HG03045 (cell line): ENCODE measurements at regions not wholly inside any gene's neighbourhood (a gene's known extent, or its start where the extent isn't known, plus 50 kb on each side); places are given as distances from the start of the nearest gene placed in this dataset.

ENCODE experiments used
- ATAC-seq: cut with Tn5 transposase; IDR thresholded peaks from one replicate; pipeline ENCODE4 v1.9.1; 2021; ENCODE audit warnings: mild to moderate bottlenecking, moderate library complexity; ENCODE audit not compliant: unreplicated experiment

DNA sequence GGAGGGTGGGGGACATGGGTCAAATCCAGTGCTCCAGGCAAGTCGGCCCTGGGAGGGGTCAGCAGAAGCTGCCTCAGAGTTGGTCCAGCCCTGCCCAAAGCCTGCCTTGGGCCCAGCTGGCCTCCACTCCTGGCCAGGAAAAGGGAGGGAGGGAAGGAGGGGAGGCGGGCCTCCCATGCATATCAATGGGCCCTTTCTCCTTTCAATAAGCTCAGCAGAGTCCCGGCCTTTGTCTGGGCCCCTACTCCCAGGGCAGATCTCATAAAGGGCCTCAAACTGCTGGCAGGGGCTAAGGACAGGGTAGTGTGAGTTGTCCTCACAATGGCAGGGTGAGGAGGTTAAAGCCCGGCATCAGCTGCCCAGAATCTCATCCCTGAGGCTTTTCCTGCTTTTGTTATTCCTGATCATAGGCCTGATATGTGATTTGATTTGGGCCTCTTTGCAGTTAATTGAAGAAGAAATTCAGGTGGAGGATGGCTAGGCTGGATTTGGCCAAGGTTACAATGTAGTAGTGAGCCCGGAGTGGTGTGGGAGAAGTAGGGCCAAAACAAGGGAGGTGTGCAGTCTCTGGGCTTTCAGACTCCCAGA lies 121.1 kb upstream of the ATP6AP2 start:
- no peak for ATAC-seq

GRCh38 chrX:40457406-40457805 lies 123.4 kb upstream of the ATP6AP2 start:
- no peak for ATAC-seq

DNA sequence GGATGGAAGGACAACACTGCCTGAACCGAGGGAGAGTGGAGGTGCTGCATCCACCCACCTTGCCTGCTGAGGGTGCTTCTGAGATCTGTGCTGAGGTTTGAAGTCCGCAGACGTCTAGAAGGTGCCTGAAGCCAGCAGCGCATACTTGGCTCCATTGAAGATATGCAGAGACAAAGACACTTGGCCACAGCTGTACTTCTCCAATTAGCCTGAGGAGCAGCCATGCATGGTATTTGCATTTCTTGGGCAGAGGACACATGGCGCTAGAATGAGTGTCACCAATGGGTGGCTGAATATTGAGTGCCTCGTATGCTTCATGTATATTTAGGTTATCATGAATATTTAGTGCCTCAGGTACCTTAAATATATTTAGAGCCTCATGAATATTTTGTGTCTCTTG lies 128.7 kb upstream of the ATP6AP2 start:
- ATAC-seq: no peak

DNA sequence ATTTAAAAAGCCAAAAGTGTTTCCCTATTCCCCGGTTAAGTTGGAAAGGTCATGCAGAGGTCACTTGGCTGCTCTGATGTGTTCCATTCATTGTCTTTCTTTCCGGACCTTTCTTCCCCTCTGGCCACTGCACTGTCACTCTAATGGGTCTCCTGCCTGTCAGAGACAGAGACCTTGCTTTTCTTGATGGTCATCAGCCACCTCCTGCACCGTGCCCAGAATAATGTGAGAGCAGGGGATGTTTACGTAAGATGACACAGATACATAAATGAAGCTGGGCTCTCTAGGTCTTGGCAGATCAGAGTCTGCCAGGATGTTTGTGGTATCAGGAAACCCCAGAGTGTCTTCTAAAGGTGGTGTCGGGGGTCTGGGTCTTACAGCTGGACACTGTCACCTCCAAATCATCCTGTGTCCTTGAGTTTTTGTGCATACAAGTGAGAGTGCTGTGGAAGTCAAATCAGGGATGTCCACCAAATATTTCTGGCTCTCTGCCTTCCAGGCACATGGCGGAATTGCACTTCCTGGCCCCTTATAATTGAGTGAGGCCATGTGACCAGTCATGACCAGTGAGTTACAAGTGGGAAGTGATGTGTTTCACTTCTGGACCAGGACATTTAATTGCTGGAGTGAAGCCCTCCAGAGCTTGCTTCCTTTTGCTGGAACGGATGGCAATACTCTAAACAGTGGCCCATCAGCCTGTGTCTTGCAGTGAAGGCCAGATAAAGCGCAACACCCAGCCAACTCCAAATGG lies 130.6 kb upstream of the ATP6AP2 start:
- ATAC-seq: no peak

GRCh38 chrX:40449396-40449795 lies 131.4 kb upstream of the ATP6AP2 start:
- ATAC-seq: no peak

DNA sequence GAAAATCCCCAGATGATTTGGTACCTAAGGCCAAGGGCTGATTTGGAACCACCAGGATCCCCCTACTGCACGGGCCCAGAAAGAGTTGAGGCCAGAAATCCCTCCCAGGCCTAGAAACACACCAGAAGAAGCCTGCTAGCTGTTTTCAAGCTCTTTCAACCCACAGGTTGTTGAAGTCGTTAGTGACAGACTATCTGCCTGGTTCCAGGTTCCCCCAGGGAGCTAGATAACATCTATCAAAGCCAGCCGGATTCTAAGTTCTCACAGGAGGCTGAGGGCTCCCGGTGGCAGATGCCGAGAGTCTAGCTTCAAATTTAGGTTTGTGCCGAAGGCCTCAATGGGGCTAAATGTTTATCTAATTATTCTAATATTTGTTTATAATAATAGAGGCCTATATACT lies 132.0 kb upstream of the ATP6AP2 start:
- no peak for ATAC-seq

- no peak for ATAC-seq
These were observed 133.8 kb upstream of the ATP6AP2 start for GRCh38 chrX:40446921-40447320.

DNA sequence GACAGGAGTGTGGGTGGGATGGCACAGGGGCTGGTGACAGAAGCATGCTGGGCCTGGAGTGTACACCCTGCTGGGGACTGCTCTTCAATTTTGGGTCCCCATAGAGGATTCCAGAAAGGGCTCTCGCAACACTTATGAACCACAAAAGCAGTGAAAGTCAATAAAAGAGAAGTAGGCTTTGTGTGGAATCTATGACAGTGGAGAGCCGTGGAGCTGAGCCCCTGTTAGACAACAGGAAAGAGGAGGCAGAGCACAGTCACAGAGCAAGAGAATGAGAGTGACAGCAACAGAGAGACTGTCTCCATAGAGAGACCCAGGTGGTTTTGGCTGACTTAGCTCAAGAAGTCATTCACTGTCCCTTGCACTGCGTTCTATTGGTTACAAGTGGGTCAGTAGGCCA lies 135.1 kb upstream of the ATP6AP2 start:
- no peak for ATAC-seq

DNA sequence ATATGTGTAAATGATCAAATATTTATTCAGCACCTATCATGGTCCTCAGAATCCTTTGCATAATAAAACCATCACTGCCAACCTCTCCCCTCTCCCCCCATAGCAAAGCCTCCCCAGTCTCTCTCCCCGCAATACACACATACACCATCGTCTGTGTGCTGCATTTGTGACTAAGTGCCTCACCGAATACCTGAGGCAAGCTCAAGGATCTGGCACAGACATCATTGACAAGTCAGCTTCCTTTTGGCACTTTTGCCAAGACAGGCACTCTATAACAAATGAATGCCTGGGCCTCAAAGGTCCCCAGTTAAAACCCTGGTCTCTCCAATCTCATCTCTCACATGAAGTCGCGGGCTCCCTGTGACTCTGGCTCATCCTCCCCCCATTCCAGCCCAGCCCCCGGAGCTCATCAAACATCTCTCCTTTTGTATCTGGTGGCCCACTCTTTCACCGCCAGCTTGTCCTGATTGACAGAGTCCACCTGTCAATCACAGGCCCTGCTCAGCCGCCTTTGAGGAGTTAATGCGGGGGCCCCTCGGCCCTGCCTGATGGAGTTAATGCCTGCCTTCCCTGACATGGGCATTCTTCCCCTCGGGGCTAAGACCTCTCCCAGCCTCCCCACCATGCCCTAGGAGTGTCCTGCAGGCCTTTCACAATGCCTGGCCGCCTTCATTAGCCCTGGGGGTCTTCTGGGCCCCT lies 135.8 kb upstream of the ATP6AP2 start:
- ATAC-seq: no peak

DNA sequence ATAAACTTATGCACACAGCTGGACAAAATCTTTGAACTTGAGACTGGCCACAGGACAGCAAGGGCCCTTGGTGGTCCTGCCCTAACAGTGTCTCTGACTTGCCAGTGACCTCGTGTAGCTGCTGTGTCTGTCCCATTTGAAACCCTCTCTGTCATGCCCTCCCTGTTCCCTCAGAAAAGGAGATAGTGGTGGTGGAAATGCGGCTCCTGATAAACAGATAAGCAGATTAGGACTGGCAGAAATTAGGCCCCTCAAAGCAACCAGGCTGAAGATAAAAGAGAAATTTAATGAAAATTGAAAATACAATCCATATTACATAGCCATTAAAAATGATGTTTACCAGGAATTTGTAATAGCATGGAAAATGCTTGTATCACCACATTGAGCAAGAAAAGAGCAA lies 136.6 kb upstream of the ATP6AP2 start:
- ATAC-seq: no peak

DNA sequence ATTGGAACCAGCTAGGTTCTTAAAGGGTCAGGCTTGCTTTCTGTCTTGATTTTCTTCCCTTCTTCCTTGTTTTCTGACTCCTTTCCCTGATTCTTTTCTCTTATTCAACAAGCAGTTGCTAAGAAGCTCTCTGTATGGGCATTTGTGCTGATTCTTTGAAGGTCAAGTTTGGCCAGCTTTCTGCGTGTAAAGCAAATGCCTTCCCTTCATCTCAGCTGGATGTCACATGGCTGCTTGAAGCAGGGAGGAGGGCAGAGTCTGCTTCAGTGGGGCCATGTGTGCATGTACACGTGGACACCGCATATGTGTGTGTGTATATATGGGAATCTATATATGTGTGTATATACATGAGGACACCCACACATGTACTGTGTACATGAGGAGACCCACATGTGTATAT lies 139.9 kb upstream of the ATP6AP2 start:
- no peak for ATAC-seq

- no peak for ATAC-seq
These were observed 140.9 kb upstream of the ATP6AP2 start for GRCh38 chrX:40439625-40440532.

DNA sequence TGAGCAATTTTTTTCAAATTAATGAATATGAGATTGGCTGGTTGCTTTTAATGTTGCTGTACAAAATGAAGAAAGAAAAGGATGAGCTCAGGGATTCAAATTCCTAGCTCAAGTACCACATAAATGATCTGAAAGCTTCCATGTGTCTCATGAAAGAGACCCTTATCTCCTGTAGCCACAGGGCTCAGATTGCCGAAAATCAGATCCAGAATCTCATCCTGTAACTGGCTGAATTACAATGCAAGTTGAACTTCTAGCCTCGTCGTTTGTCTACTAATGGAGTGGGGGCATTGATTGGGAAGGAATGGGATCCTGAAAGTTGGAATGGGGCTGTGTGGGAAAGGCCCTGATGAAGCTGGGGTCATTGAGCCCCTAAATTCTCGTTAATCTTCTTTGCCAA lies 143.4 kb upstream of the ATP6AP2 start:
- no peak for ATAC-seq

- ATAC-seq: no peak
These were observed 145.8 kb upstream of the ATP6AP2 start for GRCh38 chrX:40434947-40435346.

- no peak for ATAC-seq
These were observed 146.3 kb upstream of the ATP6AP2 start for GRCh38 chrX:40434443-40434842.

- no peak for ATAC-seq
These were observed 147.6 kb upstream of the ATP6AP2 start for GRCh38 chrX:40433160-40433559.

DNA sequence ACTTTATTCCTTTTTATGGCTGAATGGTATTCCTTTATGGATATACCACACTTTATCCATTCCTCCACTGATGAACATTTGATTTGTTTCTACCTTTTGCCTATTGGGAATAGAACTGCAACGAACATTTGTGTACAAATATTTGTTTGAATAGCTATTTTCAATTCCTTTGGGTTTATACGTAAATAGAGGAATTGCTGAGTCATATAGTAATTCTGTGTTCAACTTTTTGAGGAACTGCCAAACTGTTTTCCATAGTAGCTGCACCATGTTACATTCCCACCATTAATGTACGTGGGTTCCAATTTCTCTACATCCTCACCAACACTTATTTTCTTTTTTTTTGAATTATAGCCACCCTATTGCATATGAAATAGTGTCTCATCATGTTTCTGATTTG lies 156.5 kb upstream of the ATP6AP2 start:
- no peak for ATAC-seq

DNA sequence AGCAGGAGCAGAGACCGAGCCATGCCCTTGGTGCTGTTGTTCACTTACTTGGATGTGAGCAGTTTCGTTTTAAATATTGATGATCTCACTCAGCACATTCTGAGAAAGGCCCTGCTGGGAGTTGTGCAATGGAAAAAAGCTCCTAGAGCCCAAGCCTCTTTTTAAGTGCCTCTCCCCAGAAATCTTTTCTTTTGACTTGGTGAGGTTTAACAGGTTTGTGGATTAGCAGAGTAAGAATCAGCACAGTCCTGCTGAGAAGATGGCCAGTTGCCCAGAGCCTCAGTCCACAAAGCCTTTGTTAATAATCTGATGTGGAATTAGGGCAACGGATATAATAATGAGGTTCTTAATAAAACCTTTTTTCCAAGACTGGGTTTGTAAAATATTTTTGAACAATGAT lies 157.5 kb upstream of the ATP6AP2 start:
- ATAC-seq: no peak

- ATAC-seq: no peak
These were observed 158.7 kb upstream of the ATP6AP2 start for GRCh38 chrX:40422021-40422420.

GRCh38 chrX:40420899-40421729 lies 159.7 kb upstream of the ATP6AP2 start:
- ATAC-seq: peak; percentile 44
